ENCODE measurements at regions not wholly inside any gene's neighbourhood (a gene's known extent, or its start where the extent isn't known, plus 50 kb on each side); places are given as distances from the start of the nearest gene placed in this dataset.

DNA sequence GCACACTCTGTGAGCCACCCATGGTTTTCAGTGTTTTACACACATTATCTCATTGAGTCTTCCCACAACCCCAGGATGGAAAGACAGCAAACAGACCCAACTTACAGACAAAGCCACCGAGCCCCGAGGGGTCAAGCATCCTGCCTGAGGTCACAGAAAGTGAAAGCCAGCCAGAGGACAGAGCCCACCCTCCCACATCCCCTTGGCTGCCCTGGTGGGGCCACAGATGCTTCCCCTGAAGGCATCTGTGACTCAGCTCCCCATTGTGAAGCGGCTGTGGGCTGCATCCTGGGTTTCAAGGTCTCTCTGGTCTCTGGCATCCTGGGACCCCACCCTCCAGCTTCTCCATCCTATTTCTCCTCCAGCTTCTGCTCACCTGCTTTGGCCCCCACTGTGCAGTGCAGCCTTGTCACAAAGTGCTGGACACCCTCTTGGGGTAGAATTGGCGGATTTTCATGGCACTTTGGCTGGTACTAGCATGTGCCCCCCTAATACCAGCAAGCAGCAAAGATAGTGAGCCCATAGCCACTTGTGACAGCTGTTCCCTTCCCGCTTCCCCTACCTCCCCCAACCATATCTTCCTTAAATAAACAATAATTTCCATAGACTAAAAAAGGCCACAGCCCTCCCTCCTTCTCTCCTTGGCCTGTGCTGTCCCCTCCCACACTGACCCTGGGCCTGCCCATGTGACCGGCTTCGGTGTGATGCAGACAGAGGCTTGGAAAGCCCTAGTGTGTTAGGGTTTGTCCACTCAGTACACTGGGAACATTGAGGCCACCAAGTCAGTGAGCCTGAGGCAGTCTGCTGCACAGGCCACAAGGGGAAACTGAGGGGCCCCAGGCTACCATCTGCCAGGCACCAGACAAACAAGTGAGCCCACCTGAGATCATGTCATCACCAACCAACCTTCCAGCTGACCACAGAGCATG is 53.9 kb upstream of the SHISAL1 start:
- TF ChIP-seq CTCF (IDR thresholded peaks at IDR 0.05): no peak
- TF ChIP-seq, protein P1, sequence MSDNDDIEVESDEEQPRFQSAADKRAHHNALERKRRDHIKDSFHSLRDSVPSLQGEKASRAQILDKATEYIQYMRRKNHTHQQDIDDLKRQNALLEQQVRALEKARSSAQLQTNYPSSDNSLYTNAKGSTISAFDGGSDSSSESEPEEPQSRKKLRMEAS (IDR thresholded peaks at IDR 0.05; ENCODE audit: low read depth): no peak

All from SK-N-SH (cell line).